Hippocampal formation (tissue), 2 donors: ENCODE measurements at regions not wholly inside any gene's neighbourhood (a gene's known extent, or its start where the extent isn't known, plus 50 kb on each side); places are given as distances from the start of the nearest gene placed in this dataset.
"Not testable (repeated sequence)": the region's sequence is repeated elsewhere in the genome, so short reads cannot be mapped to it uniquely, and the experiment has no call there.

ENCODE experiments used
- DNase-seq, 2 donors: peaks; one replicate each; lab custom pipeline; 2025; lab: John Stamatoyannopoulos, UW

GRCh38 chr2:111316881-111317549, 196.3 kb downstream of the BCL2L11 start:
- DNase-seq: not testable (repeated sequence)

- not testable (repeated sequence) for DNase-seq
These were observed 198.8 kb downstream of the BCL2L11 start for GRCh38 chr2:111319552-111319951.

- not testable (repeated sequence) for DNase-seq
These were observed 199.6 kb downstream of the BCL2L11 start for GRCh38 chr2:111320264-111320663.

GRCh38 chr2:111320965-111321364, 200.3 kb downstream of the BCL2L11 start:
- not testable (repeated sequence) for DNase-seq

- not testable (repeated sequence) for DNase-seq
These were observed 202.7 kb downstream of the BCL2L11 start for GRCh38 chr2:111323384-111323783.

- not testable (repeated sequence) for DNase-seq
These were observed 207.0 kb downstream of the BCL2L11 start for GRCh38 chr2:111327726-111328125.

GRCh38 chr2:111329309-111329708, 208.6 kb downstream of the BCL2L11 start:
- not testable (repeated sequence) for DNase-seq

- not testable (repeated sequence) for DNase-seq
These were observed 210.5 kb downstream of the BCL2L11 start for GRCh38 chr2:111331099-111331724.

- not testable (repeated sequence) for DNase-seq
These were observed 214.7 kb downstream of the BCL2L11 start for GRCh38 chr2:111335220-111335907.

- not testable (repeated sequence) for DNase-seq
These were observed 217.8 kb downstream of the BCL2L11 start for GRCh38 chr2:111338474-111338873.

GRCh38 chr2:111339476-111339875, 218.8 kb downstream of the BCL2L11 start:
- not testable (repeated sequence) for DNase-seq

- not testable (repeated sequence) for DNase-seq
These were observed 223.9 kb downstream of the BCL2L11 start for GRCh38 chr2:111344590-111344989.

GRCh38 chr2:111345439-111345838, 224.7 kb downstream of the BCL2L11 start:
- not testable (repeated sequence) for DNase-seq

- not testable (repeated sequence) for DNase-seq
These were observed 225.6 kb downstream of the BCL2L11 start for GRCh38 chr2:111346018-111346930.

GRCh38 chr2:111347695-111348094, 227.0 kb downstream of the BCL2L11 start:
- not testable (repeated sequence) for DNase-seq

- DNase-seq: not testable (repeated sequence)
These were observed 227.6 kb downstream of the BCL2L11 start for GRCh38 chr2:111348316-111348715.

- DNase-seq: not testable (repeated sequence)
These were observed 234.5 kb downstream of the BCL2L11 start for GRCh38 chr2:111355022-111355817.

- not testable (repeated sequence) for DNase-seq
These were observed 235.3 kb downstream of the BCL2L11 start for GRCh38 chr2:111355823-111356511.

- not testable (repeated sequence) for DNase-seq
These were observed 235.9 kb downstream of the BCL2L11 start for GRCh38 chr2:111356512-111357031.
